ENCODE measurements at regions not wholly inside any gene's neighbourhood (a gene's known extent, or its start where the extent isn't known, plus 50 kb on each side); places are given as distances from the start of the nearest gene placed in this dataset.
"Not testable (repeated sequence)": the region's sequence is repeated elsewhere in the genome, so short reads cannot be mapped to it uniquely, and the experiment has no call there.

GRCh38 chr16:77509796-77510195 is 75.0 kb upstream of the ADAMTS18 start:
- TF ChIP-seq, protein P1, sequence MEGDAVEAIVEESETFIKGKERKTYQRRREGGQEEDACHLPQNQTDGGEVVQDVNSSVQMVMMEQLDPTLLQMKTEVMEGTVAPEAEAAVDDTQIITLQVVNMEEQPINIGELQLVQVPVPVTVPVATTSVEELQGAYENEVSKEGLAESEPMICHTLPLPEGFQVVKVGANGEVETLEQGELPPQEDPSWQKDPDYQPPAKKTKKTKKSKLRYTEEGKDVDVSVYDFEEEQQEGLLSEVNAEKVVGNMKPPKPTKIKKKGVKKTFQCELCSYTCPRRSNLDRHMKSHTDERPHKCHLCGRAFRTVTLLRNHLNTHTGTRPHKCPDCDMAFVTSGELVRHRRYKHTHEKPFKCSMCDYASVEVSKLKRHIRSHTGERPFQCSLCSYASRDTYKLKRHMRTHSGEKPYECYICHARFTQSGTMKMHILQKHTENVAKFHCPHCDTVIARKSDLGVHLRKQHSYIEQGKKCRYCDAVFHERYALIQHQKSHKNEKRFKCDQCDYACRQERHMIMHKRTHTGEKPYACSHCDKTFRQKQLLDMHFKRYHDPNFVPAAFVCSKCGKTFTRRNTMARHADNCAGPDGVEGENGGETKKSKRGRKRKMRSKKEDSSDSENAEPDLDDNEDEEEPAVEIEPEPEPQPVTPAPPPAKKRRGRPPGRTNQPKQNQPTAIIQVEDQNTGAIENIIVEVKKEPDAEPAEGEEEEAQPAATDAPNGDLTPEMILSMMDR (IDR thresholded peaks at IDR 0.05): no peak
- no peak for TF ChIP-seq POLR2A (IDR thresholded peaks at IDR 0.05)
- TF ChIP-seq EP300 (IDR thresholded peaks at IDR 0.05): no peak
- no peak for TF ChIP-seq POLR2AphosphoS5 (IDR thresholded peaks at IDR 0.05)
- peak in 1 of 2 donors; percentile 17 for DNase-seq
- 18 to 29% (median 24%) methylated on average over 6 of the region's 6 CpGs for WGBS, 5 donors
- H3K9me3 ChIP-seq: no peaks in the 10 kb centered on the region
- intact Hi-C loops (cut with DNase I; ENCODE audit: low total_unique reads): no loop called here
- no peak overlapping the region for H3K4me3 ChIP-seq
- no peaks in the 10 kb centered on the region for H3K36me3 ChIP-seq
- H3K27me3 ChIP-seq: no peaks in the 10 kb centered on the region
- no peak overlapping the region for H3K27ac ChIP-seq
- H3K4me1 ChIP-seq: no peaks in the 10 kb centered on the region

DNA sequence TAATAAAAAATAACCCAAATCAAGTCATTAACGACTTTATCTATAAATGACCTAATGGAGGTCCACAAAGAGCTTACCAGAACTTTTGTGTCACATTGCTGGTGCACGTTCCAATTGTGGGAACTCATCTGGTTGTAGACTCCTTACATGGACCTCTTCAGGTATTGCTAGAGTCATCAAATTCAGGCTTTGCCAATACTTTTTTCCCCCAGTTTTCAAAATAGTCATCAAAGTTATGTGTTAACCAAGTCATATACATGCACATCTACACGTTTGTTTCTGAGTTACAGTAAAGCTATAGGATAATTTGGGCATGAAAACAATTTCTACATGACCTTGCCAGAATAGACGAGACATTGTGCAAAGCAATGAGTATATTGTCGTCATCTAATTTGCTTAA is 76.2 kb upstream of the ADAMTS18 start:
- Histone ChIP-seq H3K27me3 (no peaks in the 10 kb centered on the region), H3K9me3 (no peaks in the 10 kb centered on the region), H3K4me3 (no peak overlapping the region), H3K4me1 (no peaks in the 10 kb centered on the region), H3K27ac (no peak overlapping the region), H3K36me3 (no peaks in the 10 kb centered on the region)
- intact Hi-C loops (cut with DNase I; ENCODE audit: low total_unique reads): no loop called here
- TF ChIP-seq, protein P1 (IDR thresholded peaks at IDR 0.05): no peak
- no peak for TF ChIP-seq EP300 (IDR thresholded peaks at IDR 0.05)
- TF ChIP-seq POLR2AphosphoS5 (IDR thresholded peaks at IDR 0.05): no peak
- TF ChIP-seq POLR2A (IDR thresholded peaks at IDR 0.05): no peak
- 63 to 74% (median 68%) methylated on average over 5 of the region's 5 CpGs for WGBS, 5 donors
- no peak for DNase-seq

GRCh38 chr16:77514500-77515220 is 79.8 kb upstream of the ADAMTS18 start:
- TF ChIP-seq EP300 (IDR thresholded peaks at IDR 0.05): no peak
- TF ChIP-seq, protein P1 (IDR thresholded peaks at IDR 0.05): no peak
- no peak for TF ChIP-seq POLR2AphosphoS5 (IDR thresholded peaks at IDR 0.05)
- no peak for TF ChIP-seq POLR2A (IDR thresholded peaks at IDR 0.05)
- intact Hi-C loops (cut with DNase I; ENCODE audit: low total_unique reads): no loop called here
- no peaks in the 10 kb centered on the region for H3K4me1 ChIP-seq
- WGBS, 5 donors: 65 to 73% (median 72%) methylated on average over 5 of the region's 5 CpGs
- H3K36me3 ChIP-seq: no peaks in the 10 kb centered on the region
- H3K9me3 ChIP-seq: no peaks in the 10 kb centered on the region
- no peak overlapping the region for H3K27ac ChIP-seq
- H3K27me3 ChIP-seq: no peaks in the 10 kb centered on the region
- DNase-seq: no peak
- H3K4me3 ChIP-seq: no peak overlapping the region

GRCh38 chr16:77525226-77525625 is 90.4 kb upstream of the ADAMTS18 start:
- H3K27ac ChIP-seq; H3K27me3 ChIP-seq; H3K36me3 ChIP-seq; DNase-seq; H3K4me1 ChIP-seq; H3K4me3 ChIP-seq; intact Hi-C loops (cut with DNase I; ENCODE audit: low total_unique reads): not testable (repeated sequence)
- WGBS, 5 donors: 40 to 75% (median 56%) methylated on average over 6 of the region's 6 CpGs
- peaks cover 0 to 12% (median 5%) of the 10 kb centered on the region in 4 donors for H3K9me3 ChIP-seq

DNA sequence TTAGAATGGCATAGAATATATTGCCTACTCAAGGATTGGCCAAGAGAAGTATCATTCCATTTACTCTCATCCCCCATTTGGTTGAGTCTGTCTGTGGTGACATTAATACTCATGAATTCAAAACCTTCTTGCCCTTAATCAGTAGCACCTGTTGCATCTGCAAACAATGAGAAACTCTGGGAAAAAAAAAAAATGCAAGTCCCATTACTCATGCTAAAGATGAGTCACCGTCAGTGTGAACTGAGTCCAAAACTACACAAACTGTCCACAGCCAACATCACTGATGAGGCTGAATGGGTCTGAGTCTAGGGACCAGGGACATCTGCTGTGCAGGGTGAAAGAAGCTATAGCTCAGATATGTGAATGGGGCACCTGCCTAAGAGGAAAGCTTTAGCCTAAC is 96.9 kb upstream of the ADAMTS18 start:
- no peaks in the 10 kb centered on the region for H3K36me3 ChIP-seq
- intact Hi-C loops (cut with DNase I; ENCODE audit: low total_unique reads): no loop called here
- no peak overlapping the region for H3K4me3 ChIP-seq
- H3K27me3 ChIP-seq: no peaks in the 10 kb centered on the region
- peaks cover 0 to under 1% (median 0%) of the 10 kb centered on the region in 4 donors for H3K9me3 ChIP-seq
- no peak for DNase-seq
- no peaks in the 10 kb centered on the region for H3K4me1 ChIP-seq
- H3K27ac ChIP-seq: no peak overlapping the region
- TF ChIP-seq EP300 (IDR thresholded peaks at IDR 0.05) (no peak), POLR2AphosphoS5 (IDR thresholded peaks at IDR 0.05) (no peak), POLR2A (IDR thresholded peaks at IDR 0.05) (no peak)
- TF ChIP-seq, protein P1 (IDR thresholded peaks at IDR 0.05): no peak
- 47 to 75% (median 61%) methylated on average over 1 of the region's 1 CpG for WGBS, 5 donors

Measured in stomach (tissue), 8 donors.